ENCODE measurements at regions not wholly inside any gene's neighbourhood (a gene's known extent, or its start where the extent isn't known, plus 50 kb on each side); places are given as distances from the start of the nearest gene placed in this dataset.

- no peak overlapping the region for H2BK5ac ChIP-seq (ENCODE audit: low read depth, low read length, poor library complexity, severe bottlenecking)
- no peak overlapping the region for H3K23ac ChIP-seq (ENCODE audit: low read length in 2 of 2)
- no peak overlapping the region for H3K14ac ChIP-seq (ENCODE audit: low read length in 2 of 2)
- H3K27me3 ChIP-seq (ENCODE audit: control insufficient read depth in 1 of 2, insufficient read depth in 1 of 2, low read length in 2 of 2) = peaks cover 0 to 28% of the 10 kb centered on the region in 2 experiments
- no peak overlapping the region for H2AK5ac ChIP-seq (ENCODE audit: low read length, severe bottlenecking)
- DNase-seq = no peak
- no peak overlapping the region for H4K8ac ChIP-seq (ENCODE audit: low read length)
- H3K4me3 ChIP-seq (ENCODE audit: insufficient read depth in 1 of 2, low read depth in 1 of 2, low read length in 2 of 2) = no peak overlapping the region
- no peak overlapping the region for H3K27ac ChIP-seq (ENCODE audit: low read length, poor library complexity, severe bottlenecking)
- H2AFZ ChIP-seq (ENCODE audit: low read depth, low read length) = no peak overlapping the region
- no peak overlapping the region for H3K4me2 ChIP-seq (ENCODE audit: low read length, poor library complexity, severe bottlenecking)
- H3K9ac ChIP-seq (ENCODE audit: low read length) = no peak overlapping the region
- no peak overlapping the region for H3K18ac ChIP-seq (ENCODE audit: low read depth in 1 of 2, low read length in 2 of 2)
- H2BK120ac ChIP-seq (ENCODE audit: low read depth, low read length) = no peak overlapping the region
- no peaks in the 10 kb centered on the region for H3K79me1 ChIP-seq (replicated peaks; ENCODE audit: low read length, poor library complexity, severe bottlenecking)
- H2BK12ac ChIP-seq (ENCODE audit: low read length in 2 of 2) = no peak overlapping the region
- no peaks in the 10 kb centered on the region for H3K36me3 ChIP-seq (ENCODE audit: control insufficient read depth in 1 of 2, insufficient read depth in 2 of 2, low read depth in 1 of 2, low read length in 2 of 2)
- H4K91ac ChIP-seq (ENCODE audit: low read length) = no peak overlapping the region
- H3K4ac ChIP-seq (ENCODE audit: low read depth in 1 of 2, low read length in 2 of 2) = no peak overlapping the region
- H3K9me3 ChIP-seq (ENCODE audit: control insufficient read depth, low read length) = no peaks in the 10 kb centered on the region
- no peak overlapping the region for H2BK15ac ChIP-seq (ENCODE audit: low read depth, poor library complexity, severe bottlenecking)
- H3K4me1 ChIP-seq (ENCODE audit: control insufficient read depth, insufficient read depth, low read depth, low read length) = no peaks in the 10 kb centered on the region
- WGBS = 93% methylated on average over 11 of the region's 11 CpGs
Measured at GRCh38 chr10:128852449-128852848, 614.6 kb upstream of the MGMT start.

GRCh38 chr10:128852902-128853301 is 614.1 kb upstream of the MGMT start:
- Histone ChIP-seq H4K91ac (ENCODE audit: low read length) (no peak overlapping the region), H3K23ac (ENCODE audit: low read length in 2 of 2) (no peak overlapping the region), H2AK5ac (ENCODE audit: low read length, severe bottlenecking) (no peak overlapping the region), H3K4ac (ENCODE audit: low read depth in 1 of 2, low read length in 2 of 2) (no peak overlapping the region), H2BK12ac (ENCODE audit: low read length in 2 of 2) (no peak overlapping the region), H2BK120ac (ENCODE audit: low read depth, low read length) (no peak overlapping the region), H3K4me3 (ENCODE audit: insufficient read depth in 1 of 2, low read depth in 1 of 2, low read length in 2 of 2) (no peak overlapping the region), H2BK5ac (ENCODE audit: low read depth, low read length, poor library complexity, severe bottlenecking) (no peak overlapping the region), H3K9me3 (ENCODE audit: control insufficient read depth, low read length) (no peaks in the 10 kb centered on the region), H3K14ac (ENCODE audit: low read length in 2 of 2) (no peak overlapping the region), H4K8ac (ENCODE audit: low read length) (no peak overlapping the region), H3K27ac (ENCODE audit: low read length, poor library complexity, severe bottlenecking) (no peak overlapping the region), H3K4me2 (ENCODE audit: low read length, poor library complexity, severe bottlenecking) (no peak overlapping the region), H2AFZ (ENCODE audit: low read depth, low read length) (no peak overlapping the region), H3K27me3 (ENCODE audit: control insufficient read depth in 1 of 2, insufficient read depth in 1 of 2, low read length in 2 of 2) (peaks cover 0 to 28% of the 10 kb centered on the region in 2 experiments), H3K36me3 (ENCODE audit: control insufficient read depth in 1 of 2, insufficient read depth in 2 of 2, low read depth in 1 of 2, low read length in 2 of 2) (no peaks in the 10 kb centered on the region), H3K18ac (ENCODE audit: low read depth in 1 of 2, low read length in 2 of 2) (no peak overlapping the region), H3K79me1 (replicated peaks; ENCODE audit: low read length, poor library complexity, severe bottlenecking) (no peaks in the 10 kb centered on the region), H3K9ac (ENCODE audit: low read length) (no peak overlapping the region), H2BK15ac (ENCODE audit: low read depth, poor library complexity, severe bottlenecking) (no peak overlapping the region), H3K4me1 (ENCODE audit: control insufficient read depth, insufficient read depth, low read depth, low read length) (no peaks in the 10 kb centered on the region)
- no peak for DNase-seq
- WGBS = 81% methylated on average over 6 of the region's 6 CpGs

- Histone ChIP-seq H3K23ac (ENCODE audit: low read length in 2 of 2) (no peak overlapping the region), H2AFZ (ENCODE audit: low read depth, low read length) (no peak overlapping the region), H3K27me3 (ENCODE audit: control insufficient read depth in 1 of 2, insufficient read depth in 1 of 2, low read length in 2 of 2) (peaks cover 0 to 22% of the 10 kb centered on the region in 2 experiments), H3K14ac (ENCODE audit: low read length in 2 of 2) (no peak overlapping the region), H4K91ac (ENCODE audit: low read length) (no peak overlapping the region), H3K9me3 (ENCODE audit: control insufficient read depth, low read length) (no peaks in the 10 kb centered on the region), H3K79me1 (replicated peaks; ENCODE audit: low read length, poor library complexity, severe bottlenecking) (no peaks in the 10 kb centered on the region), H2BK5ac (ENCODE audit: low read depth, low read length, poor library complexity, severe bottlenecking) (no peak overlapping the region), H3K4ac (ENCODE audit: low read depth in 1 of 2, low read length in 2 of 2) (no peak overlapping the region), H2AK5ac (ENCODE audit: low read length, severe bottlenecking) (no peak overlapping the region), H3K4me3 (ENCODE audit: insufficient read depth in 1 of 2, low read depth in 1 of 2, low read length in 2 of 2) (no peak overlapping the region), H3K9ac (ENCODE audit: low read length) (no peak overlapping the region), H2BK120ac (ENCODE audit: low read depth, low read length) (no peak overlapping the region), H3K4me2 (ENCODE audit: low read length, poor library complexity, severe bottlenecking) (no peak overlapping the region), H3K4me1 (ENCODE audit: control insufficient read depth, insufficient read depth, low read depth, low read length) (no peaks in the 10 kb centered on the region), H2BK12ac (ENCODE audit: low read length in 2 of 2) (no peak overlapping the region), H2BK15ac (ENCODE audit: low read depth, poor library complexity, severe bottlenecking) (no peak overlapping the region), H3K27ac (ENCODE audit: low read length, poor library complexity, severe bottlenecking) (no peak overlapping the region), H3K18ac (ENCODE audit: low read depth in 1 of 2, low read length in 2 of 2) (no peak overlapping the region), H3K36me3 (ENCODE audit: control insufficient read depth in 1 of 2, insufficient read depth in 2 of 2, low read depth in 1 of 2, low read length in 2 of 2) (no peaks in the 10 kb centered on the region), H4K8ac (ENCODE audit: low read length) (no peak overlapping the region)
- 81% methylated on average over 6 of the region's 8 CpGs for WGBS
- DNase-seq = no peak
Measured at GRCh38 chr10:128853537-128853936, 613.5 kb upstream of the MGMT start.

DNA sequence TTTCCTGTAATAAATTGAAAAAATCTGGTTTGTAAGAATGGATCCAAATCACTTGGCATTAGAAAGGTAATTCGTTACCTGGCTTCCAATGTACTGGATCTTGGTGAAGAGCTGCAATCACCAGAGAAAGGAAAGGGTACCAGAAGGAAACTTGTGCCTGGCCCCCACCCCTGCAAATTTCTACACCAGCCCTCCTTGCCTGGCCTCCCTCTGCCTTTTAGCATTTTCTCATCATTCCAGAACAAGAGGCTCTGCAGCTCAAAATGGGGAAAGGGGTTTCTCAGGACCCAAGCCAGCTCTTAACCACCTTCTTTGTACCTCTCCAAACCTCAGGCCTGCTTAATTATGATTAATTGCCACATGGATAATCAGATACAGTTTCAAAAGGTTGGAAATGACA is 612.8 kb upstream of the MGMT start:
- Histone ChIP-seq H2BK5ac (ENCODE audit: low read depth, low read length, poor library complexity, severe bottlenecking) (no peak overlapping the region), H3K14ac (ENCODE audit: low read length in 2 of 2) (no peak overlapping the region), H3K4ac (ENCODE audit: low read depth in 1 of 2, low read length in 2 of 2) (no peak overlapping the region), H4K91ac (ENCODE audit: low read length) (no peak overlapping the region), H2BK12ac (ENCODE audit: low read length in 2 of 2) (no peak overlapping the region), H3K23ac (ENCODE audit: low read length in 2 of 2) (no peak overlapping the region), H3K18ac (ENCODE audit: low read depth in 1 of 2, low read length in 2 of 2) (no peak overlapping the region), H3K27me3 (ENCODE audit: control insufficient read depth in 1 of 2, insufficient read depth in 1 of 2, low read length in 2 of 2) (peaks cover 0 to 21% of the 10 kb centered on the region in 2 experiments), H4K8ac (ENCODE audit: low read length) (no peak overlapping the region), H3K4me3 (ENCODE audit: insufficient read depth in 1 of 2, low read depth in 1 of 2, low read length in 2 of 2) (no peak overlapping the region), H2AFZ (ENCODE audit: low read depth, low read length) (no peak overlapping the region), H3K9ac (ENCODE audit: low read length) (peak overlapping the region; percentile 23), H3K27ac (ENCODE audit: low read length, poor library complexity, severe bottlenecking) (no peak overlapping the region), H3K4me1 (ENCODE audit: control insufficient read depth, insufficient read depth, low read depth, low read length) (no peaks in the 10 kb centered on the region), H3K79me1 (replicated peaks; ENCODE audit: low read length, poor library complexity, severe bottlenecking) (no peaks in the 10 kb centered on the region), H2BK120ac (ENCODE audit: low read depth, low read length) (no peak overlapping the region), H3K4me2 (ENCODE audit: low read length, poor library complexity, severe bottlenecking) (no peak overlapping the region), H3K9me3 (ENCODE audit: control insufficient read depth, low read length) (no peaks in the 10 kb centered on the region), H2BK15ac (ENCODE audit: low read depth, poor library complexity, severe bottlenecking) (no peak overlapping the region), H2AK5ac (ENCODE audit: low read length, severe bottlenecking) (no peak overlapping the region), H3K36me3 (ENCODE audit: control insufficient read depth in 1 of 2, insufficient read depth in 2 of 2, low read depth in 1 of 2, low read length in 2 of 2) (no peaks in the 10 kb centered on the region)
- no peak for DNase-seq
- WGBS = 83% methylated on average over 1 of the region's 1 CpG

Data from mesenchymal stem cell (in vitro differentiated cells and primary cell).